GM23338 (cell line): ENCODE measurements at regions not wholly inside any gene's neighbourhood (a gene's known extent, or its start where the extent isn't known, plus 50 kb on each side); places are given as distances from the start of the nearest gene placed in this dataset.

Source experiments
- ATAC-seq: fragments of 200-7000 bp; cut with Tn5 transposase; 3 replicates; pipeline ENCODE4 v1.9.1; 2020
- DNase-seq: peaks from one replicate; pipeline ENCODE4 v3.0.0-alpha.2; 2015; ENCODE audit warnings: low spot score
- H2AFZ ChIP-seq: fragments of 200-600 bp; sonication (generic); 2 replicates; pipeline ENCODE4 v1.8.0; 2016; ENCODE audit warnings: antibody characterized with exemption, mild to moderate bottlenecking, moderate library complexity
- H3F3A ChIP-seq: fragments of 200-600 bp; sonication (generic); replicated peaks from 2 replicates; pipeline ENCODE4 v1.8.0; 2017; ENCODE audit warnings: antibody characterized with exemption, mixed run types, low read depth
- H3K27ac ChIP-seq: fragments of 200-600 bp; sonication (generic); 2 replicates; pipeline ENCODE4 v1.6.1; 2016; ENCODE audit warnings: low read depth
- H3K27me3 ChIP-seq: fragments of 200-600 bp; sonication (generic); 2 replicates; pipeline ENCODE4 v1.8.0; 2016; ENCODE audit warnings: mild to moderate bottlenecking, mixed run types, moderate library complexity; ENCODE audit not compliant: insufficient read depth
- H3K36me3 ChIP-seq: fragments of 200-600 bp; sonication (generic); 2 replicates; pipeline ENCODE4 v1.8.0; 2016; ENCODE audit warnings: mild to moderate bottlenecking; ENCODE audit not compliant: insufficient read depth
- H3K4me1 ChIP-seq: fragments of 200-600 bp; sonication (generic); 2 replicates; pipeline ENCODE4 v1.8.0; 2016; ENCODE audit warnings: mild to moderate bottlenecking, moderate library complexity; ENCODE audit not compliant: insufficient read depth
- H3K4me2 ChIP-seq: fragments of 200-600 bp; sonication (generic); 2 replicates; pipeline ENCODE4 v1.7.1; 2017; ENCODE audit warnings: mixed run types
- H3K4me3 ChIP-seq: fragments of 200-600 bp; sonication (generic); 2 replicates; pipeline ENCODE4 v1.6.1; 2016; ENCODE audit warnings: mixed run types
- H3K79me2 ChIP-seq: fragments of 200-600 bp; sonication (generic); replicated peaks from 2 replicates; pipeline ENCODE4 v1.8.0; 2017; ENCODE audit warnings: mild to moderate bottlenecking; ENCODE audit not compliant: insufficient read depth
- H3K9me2 ChIP-seq: fragments of 200-600 bp; sonication (generic); 2 replicates; pipeline ENCODE4 v1.8.0; 2017; ENCODE audit not compliant: insufficient read depth
- H4K20me1 ChIP-seq: fragments of 200-600 bp; sonication (generic); replicated peaks from 2 replicates; pipeline ENCODE4 v1.8.0; 2017; ENCODE audit warnings: mild to moderate bottlenecking; ENCODE audit not compliant: insufficient read depth
- H3K27ac Mint-ChIP-seq: 2 replicates; pipeline ENCODE4 v1.8.0; 2020; ENCODE audit warnings: inconsistent platforms, mild to moderate bottlenecking, moderate library complexity, mixed read lengths
- H3K27me3 Mint-ChIP-seq: 3 replicates; pipeline ENCODE4 v1.8.0; 2022; ENCODE audit warnings: low read depth, mild to moderate bottlenecking, moderate library complexity, mixed read lengths, inconsistent platforms; ENCODE audit not compliant: insufficient read depth, poor library complexity
- H3K36me3 Mint-ChIP-seq: 3 replicates; pipeline ENCODE4 v1.8.0; 2021; ENCODE audit warnings: low read depth, mild to moderate bottlenecking, inconsistent platforms, moderate library complexity, mixed read lengths
- H3K4me1 Mint-ChIP-seq: 3 replicates; pipeline ENCODE4 v1.8.0; 2020; ENCODE audit warnings: mild to moderate bottlenecking, inconsistent platforms, mixed read lengths
- H3K4me3 Mint-ChIP-seq: 3 replicates; pipeline ENCODE4 v1.8.0; 2021; ENCODE audit warnings: moderate library complexity, mild to moderate bottlenecking, inconsistent platforms, mixed read lengths
- H3K9me3 Mint-ChIP-seq: 3 replicates; pipeline ENCODE4 v1.8.0; 2020; ENCODE audit warnings: moderate library complexity, mild to moderate bottlenecking, inconsistent platforms, mixed read lengths
- CREB1 ChIP-seq: fragments of 250-450 bp; sonication (Bioruptor Pico); IDR thresholded peaks from 2 replicates; pipeline ENCODE4 v1.5.0; 2020; ENCODE audit warnings: low read depth, mild to moderate bottlenecking, moderate library complexity
- CTCF ChIP-seq, 2 experiments: fragments of 200-600 bp in 1 of 2; sonication (generic) in 1 of 2; conservative IDR thresholded peaks; 2 replicates each; pipeline versions ENCODE4 v1.5.1 to v1.6.1; 2016 to 2017; ENCODE audit warnings: antibody characterized with exemption in 2 of 2, low read depth in 2 of 2, mild to moderate bottlenecking in 2 of 2, moderate library complexity in 1 of 2
- ETS1 ChIP-seq: IDR thresholded peaks from 2 replicates; pipeline ENCODE4 v1.6.1; 2016; ENCODE audit warnings: antibody characterized with exemption
- EZH2 ChIP-seq: fragments of 200-600 bp; sonication (generic); IDR thresholded peaks from one replicate; pipeline ENCODE4 v1.8.0; 2017; ENCODE audit warnings: antibody characterized with exemption, mild to moderate bottlenecking, low read depth; ENCODE audit not compliant: unreplicated experiment
- EZH2phosphoT487 ChIP-seq: fragments of 200-600 bp; sonication (generic); IDR thresholded peaks from one replicate; pipeline ENCODE4 v1.8.1; 2018; ENCODE audit warnings: antibody characterized with exemption; ENCODE audit not compliant: unreplicated experiment
- JUNB ChIP-seq: IDR thresholded peaks from one replicate; pipeline ENCODE4 v1.6.1; 2016; ENCODE audit warnings: antibody characterized with exemption; ENCODE audit not compliant: unreplicated experiment
- NANOG ChIP-seq: IDR thresholded peaks from 2 replicates; pipeline ENCODE4 v1.6.1; 2016; ENCODE audit warnings: antibody characterized with exemption, borderline replicate concordance
- POLR2AphosphoS5 ChIP-seq: IDR thresholded peaks from 2 replicates; pipeline ENCODE4 v1.6.1; 2016; ENCODE audit warnings: antibody characterized with exemption, low read depth
- REST ChIP-seq: IDR thresholded peaks from one replicate; pipeline ENCODE4 v1.6.1; 2018; ENCODE audit warnings: antibody characterized with exemption; ENCODE audit not compliant: unreplicated experiment
- STAT1 ChIP-seq: IDR thresholded peaks from one replicate; pipeline ENCODE4 v1.6.1; 2016; ENCODE audit warnings: antibody characterized with exemption; ENCODE audit not compliant: unreplicated experiment
- ZNF114 ChIP-seq: fragments of 250-450 bp; sonication (Bioruptor Pico); IDR thresholded peaks from 2 replicates; pipeline ENCODE4 v1.5.0; 2020; ENCODE audit warnings: mild to moderate bottlenecking, moderate library complexity
- ZNF331 ChIP-seq: fragments of 250-450 bp; sonication (Bioruptor Pico); IDR thresholded peaks from 2 replicates; pipeline ENCODE4 v1.5.0; 2020; ENCODE audit warnings: low read depth, mild to moderate bottlenecking, moderate library complexity
- ZNF462 ChIP-seq: fragments of 250-450 bp; sonication (Bioruptor Pico); IDR thresholded peaks from 2 replicates; pipeline ENCODE4 v1.5.0; 2020; ENCODE audit warnings: mild to moderate bottlenecking, moderate library complexity

GRCh38 chr12:90069711-90070110, 361.1 kb upstream of the ATP2B1 start:
- no peak overlapping the region for H3K4me3 ChIP-seq
- no peak overlapping the region for H3K4me2 ChIP-seq
- H3K4me3 Mint-ChIP-seq: no peak overlapping the region
- H3K36me3 Mint-ChIP-seq: no peaks in the 10 kb centered on the region
- peaks cover 6% of the 10 kb centered on the region; the same call in 2 of the 3 replicates for H3K4me1 Mint-ChIP-seq
- H3K27ac ChIP-seq: no peak overlapping the region
- no peaks in the 10 kb centered on the region for H3F3A ChIP-seq
- 0 out of 3 replicates have a peak, but pooled peaks cover 3% of the 10 kb centered on the region for H3K9me3 Mint-ChIP-seq
- H3K36me3 ChIP-seq: no peaks in the 10 kb centered on the region
- H3K27ac Mint-ChIP-seq: no peak overlapping the region
- ATAC-seq (no peak), DNase-seq (no peak)
- no peaks in the 10 kb centered on the region for H3K4me1 ChIP-seq
- no peak overlapping the region for H2AFZ ChIP-seq
- no peaks in the 10 kb centered on the region for H3K79me2 ChIP-seq
- TF ChIP-seq CTCF (conservative IDR thresholded peaks at IDR 0.05; ENCODE audit: low read depth in 2 of 2) (no peak), EZH2phosphoT487 (no peak), POLR2AphosphoS5 (no peak), CREB1 (CRISPR knock-in tag) (no peak), ZNF462 (CRISPR knock-in tag) (no peak), ETS1 (no peak), ZNF114 (CRISPR knock-in tag) (no peak), NANOG (no peak), ZNF331 (CRISPR knock-in tag) (no peak), STAT1 (no peak), EZH2 (no peak), JUNB (no peak), REST (no peak)
- H3K9me2 ChIP-seq: 0 out of 2 replicates have a peak, but pooled peaks cover 7% of the 10 kb centered on the region
- no peaks in the 10 kb centered on the region for H4K20me1 ChIP-seq
- H3K27me3 ChIP-seq: no peaks in the 10 kb centered on the region
- H3K27me3 Mint-ChIP-seq: no peaks in the 10 kb centered on the region
